A549 (cell line): ENCODE measurements at regions not wholly inside any gene's neighbourhood (a gene's known extent, or its start where the extent isn't known, plus 50 kb on each side); places are given as distances from the start of the nearest gene placed in this dataset.

Experiments used
- ATAC-seq, 2 experiments: fragments of 200-7000 bp in 1 of 2; fragments of >200 bp in 1 of 2; cut with Nextera tagmentation in 1 of 2; cut with Tn5 transposase in 1 of 2; 3 replicates each; pipeline versions ENCODE4 v1.8.0 to v1.9.1; 2018 to 2020; ENCODE audit warnings: mild to moderate bottlenecking in 1 of 2, moderate library complexity in 1 of 2
- CTCF ChIA-PET: fragments of 300-600 bp; sonication (Branson Sonifier 250); formaldehyde crosslinking; extraction: SDS; loops from one replicate; lab custom pipeline; 2021; ENCODE audit warnings: antibody characterized with exemption, inconsistent platforms; lab: Yijun Ruan, JAX
- POLR2A ChIA-PET: fragments of 350-600 bp; formaldehyde crosslinking; extraction: SDS; loops from one replicate; lab custom pipeline; 2021; ENCODE audit warnings: antibody characterized with exemption, inconsistent platforms; lab: Yijun Ruan, JAX
- DNase-seq, 2 experiments: peaks; one replicate each; pipeline versions ENCODE4 v3.0.0 to v3.0.0-alpha.2; 2011 to 2016; ENCODE audit warnings: low read depth in 1 of 2, low spot score in 1 of 2
- FAIRE-seq: peaks from 2 replicates; lab custom pipeline; 2011; peaks lifted over from hg19 to GRCh38; lab: Jason Lieb, UNC
- H3K27ac ChIP-seq, 2 experiments: fragments of >200 bp; sonication (Bioruptor Twin); formaldehyde crosslinking; 3 replicates each; pipeline ENCODE4 v1.5.1; 2016 to 2017
- H3K4me1 ChIP-seq: fragments of >200 bp; sonication (Bioruptor Twin); formaldehyde crosslinking; 3 replicates; pipeline ENCODE4 v1.6.1; 2016
- H3K4me2 ChIP-seq: fragments of >200 bp; sonication (Bioruptor Twin); formaldehyde crosslinking; 3 replicates; pipeline ENCODE4 v1.6.1; 2016
- H3K4me3 ChIP-seq: fragments of >200 bp; sonication (Bioruptor Twin); formaldehyde crosslinking; 3 replicates; pipeline ENCODE4 v1.5.1; 2016
- H3K9me3 ChIP-seq: fragments of >200 bp; sonication (Bioruptor Twin); formaldehyde crosslinking; 3 replicates; pipeline ENCODE4 v1.6.1; 2016
- BCL3 ChIP-seq: fragments of >200 bp; sonication (Bioruptor Twin); formaldehyde crosslinking; IDR thresholded peaks from 3 replicates; pipeline ENCODE4 v1.6.1; 2016
- BHLHE40 ChIP-seq: IDR thresholded peaks from 2 replicates; pipeline ENCODE4 v1.6.1; 2012; ENCODE audit warnings: low read depth, low read length, inconsistent platforms
- CBX8 ChIP-seq: fragments of 200-600 bp; sonication (generic); IDR thresholded peaks from 2 replicates; pipeline ENCODE4 v1.6.1; 2016
- CHD2 ChIP-seq: fragments of 150-350 bp; IDR thresholded peaks from 2 replicates; pipeline ENCODE4 v1.6.1; 2014; ENCODE audit warnings: low read length; ENCODE audit not compliant: partially characterized antibody
- CHD4 ChIP-seq: fragments of 200-600 bp; sonication (generic); IDR thresholded peaks from 2 replicates; pipeline ENCODE4 v1.6.1; 2016; ENCODE audit warnings: antibody characterized with exemption, mild to moderate bottlenecking, borderline replicate concordance
- EHF ChIP-seq: fragments of 250-450 bp; sonication (Bioruptor Pico); IDR thresholded peaks from 2 replicates; pipeline ENCODE4 v1.5.0; 2020; ENCODE audit warnings: mild to moderate bottlenecking
- EHMT2 ChIP-seq: fragments of 200-600 bp; sonication (generic); IDR thresholded peaks from 2 replicates; pipeline ENCODE4 v1.6.1; 2016; ENCODE audit warnings: antibody characterized with exemption, low read depth, mild to moderate bottlenecking, moderate library complexity
- FOXS1 ChIP-seq: fragments of 250-450 bp; sonication (Bioruptor Pico); IDR thresholded peaks from 2 replicates; pipeline ENCODE4 v1.5.0; 2020; ENCODE audit warnings: mild to moderate bottlenecking, moderate library complexity
- HDAC2 ChIP-seq: fragments of 200-600 bp; sonication (generic); IDR thresholded peaks from 2 replicates; pipeline ENCODE4 v1.6.1; 2016
- HOXB13 ChIP-seq: fragments of 250-450 bp; sonication (Bioruptor Pico); IDR thresholded peaks from 2 replicates; pipeline ENCODE4 v1.5.0; 2020; ENCODE audit warnings: low read depth, mild to moderate bottlenecking, moderate library complexity
- JUNB ChIP-seq: fragments of >200 bp; sonication (Bioruptor Twin); formaldehyde crosslinking; IDR thresholded peaks from 2 replicates; pipeline ENCODE4 v1.6.1; 2016
- MAFK ChIP-seq: fragments of 450-650 bp; IDR thresholded peaks from 2 replicates; pipeline ENCODE4 v1.6.1; 2014; ENCODE audit not compliant: partially characterized antibody
- NFE2L2 ChIP-seq: fragments of 150-350 bp; conservative IDR thresholded peaks from 2 replicates; pipeline ENCODE4 v1.6.1; 2014; ENCODE audit warnings: low read length
- POLR2AphosphoS2 ChIP-seq: conservative IDR thresholded peaks from 2 replicates; pipeline ENCODE4 v1.6.1; 2012; ENCODE audit warnings: low read length, improper control_type of control experiment, inconsistent platforms
- RAD21 ChIP-seq, 2 experiments: fragments of >200 bp in 1 of 2; sonication (Bioruptor Twin) in 1 of 2; formaldehyde crosslinking in 1 of 2; IDR thresholded peaks in 1 of 2; conservative IDR thresholded peaks in 1 of 2; 2 replicates in 1 of 2; 3 replicates in 1 of 2; pipeline ENCODE4 v1.6.1; 2012 to 2018; ENCODE audit warnings: inconsistent platforms in 1 of 2
- RARB ChIP-seq: fragments of 250-450 bp; sonication (Bioruptor Pico); IDR thresholded peaks from 2 replicates; pipeline ENCODE4 v1.8.0; 2021; ENCODE audit warnings: mild to moderate bottlenecking, moderate library complexity
- RCOR1 ChIP-seq: fragments of 150-350 bp; IDR thresholded peaks from 2 replicates; pipeline ENCODE4 v1.6.1; 2014; ENCODE audit warnings: antibody characterized with exemption, low read length, low read depth
- REST ChIP-seq: fragments of 200-600 bp; sonication (generic); IDR thresholded peaks from 2 replicates; pipeline ENCODE4 v1.6.1; 2016; ENCODE audit warnings: antibody characterized with exemption, mild to moderate bottlenecking, moderate library complexity
- RNF2 ChIP-seq: fragments of 200-600 bp; sonication (generic); IDR thresholded peaks from 2 replicates; pipeline ENCODE4 v1.6.1; 2016; ENCODE audit warnings: low read depth, mild to moderate bottlenecking, antibody characterized with exemption, moderate library complexity, borderline replicate concordance
- SREBF2 ChIP-seq: fragments of 450-650 bp; IDR thresholded peaks from 2 replicates; pipeline ENCODE4 v1.6.1; 2014; ENCODE audit warnings: mild to moderate bottlenecking, moderate library complexity
- ZFP36 ChIP-seq: fragments of 450-650 bp; IDR thresholded peaks from 2 replicates; pipeline ENCODE4 v1.6.1; 2014; ENCODE audit warnings: borderline replicate concordance; ENCODE audit not compliant: partially characterized antibody
- ZNF302 ChIP-seq: fragments of 250-450 bp; sonication (Bioruptor Pico); IDR thresholded peaks from 2 replicates; pipeline ENCODE4 v1.9.0; 2021; ENCODE audit warnings: inconsistent platforms, mild to moderate bottlenecking, moderate library complexity
- WGBS: methylation state at CpG from one replicate; pipeline ENCODE4 v1.1.6; 2017; ENCODE audit errors: missing lambda C conversion rate; 5-methylcytosine and 5-hydroxymethylcytosine counted together

- no peak for ATAC-seq
- no peak for FAIRE-seq
- ChIA-PET POLR2A (no interaction called here), CTCF (no interaction called here)
- no peaks in the 10 kb centered on the region for H3K4me1 ChIP-seq
- TF ChIP-seq ZNF302 = no peak
- TF ChIP-seq SREBF2 = no peak
- TF ChIP-seq EHMT2 = no peak
- TF ChIP-seq NFE2L2 = no peak
- TF ChIP-seq POLR2AphosphoS2 = no peak
- H3K27ac ChIP-seq = no peak overlapping the region
- H3K4me2 ChIP-seq = no peak overlapping the region
- WGBS = 26% methylated on average over 4 of the region's 4 CpGs
- DNase-seq = no peak
- H3K4me3 ChIP-seq = no peak overlapping the region
- peaks cover 12% of the 10 kb centered on the region; the same call in 2 of the 3 replicates for H3K9me3 ChIP-seq
Measured at GRCh38 chr16:80913397-80913796, 93.3 kb downstream of the CMC2 start.

DNA sequence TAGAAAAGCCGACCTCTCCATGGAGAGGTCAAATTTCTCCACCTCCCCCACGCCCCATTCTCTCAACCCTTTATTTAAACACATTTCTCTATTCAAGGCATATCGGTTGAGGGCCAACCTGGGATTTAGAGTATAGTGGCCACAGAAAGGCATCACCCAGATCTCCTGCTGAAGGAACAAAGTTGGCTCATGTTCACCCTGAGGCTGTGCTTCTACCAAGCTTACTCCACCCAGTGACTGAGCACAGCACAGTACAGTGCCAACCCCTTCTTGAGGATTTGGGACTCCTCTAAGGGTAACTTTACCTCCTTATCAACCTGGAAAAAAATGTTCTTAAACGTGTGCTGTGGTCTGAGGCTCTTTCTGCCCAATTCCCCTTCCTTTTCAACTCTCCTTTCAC lies 94.0 kb downstream of the CMC2 start:
- FAIRE-seq = no peak
- Histone ChIP-seq H3K27ac (no peak overlapping the region), H3K4me3 (no peak overlapping the region), H3K9me3 (peaks cover 12% of the 10 kb centered on the region; the same call in 2 of the 3 replicates), H3K4me2 (no peak overlapping the region), H3K4me1 (no peaks in the 10 kb centered on the region)
- no peak for DNase-seq
- TF ChIP-seq BHLHE40 (no peak), CBX8 (no peak), RCOR1 (no peak), HOXB13 (CRISPR knock-in tag) (no peak), CHD4 (no peak), JUNB (no peak), FOXS1 (CRISPR knock-in tag) (no peak), RAD21 (conservative IDR thresholded peaks at IDR 0.05 in 1 of 2, IDR thresholded peaks at IDR 0.05 in 1 of 2) (no peak), HDAC2 (no peak)
- ChIA-PET CTCF (no interaction called here), POLR2A (no interaction called here)
- WGBS = 14% methylated on average over 4 of the region's 4 CpGs
- no peak for ATAC-seq

- DNase-seq = no peak
- peaks cover 12% of the 10 kb centered on the region; the same call in 2 of the 3 replicates for H3K9me3 ChIP-seq
- H3K27ac ChIP-seq = no peak overlapping the region
- WGBS = 34% methylated on average over 2 of the region's 2 CpGs
- no peak overlapping the region for H3K4me2 ChIP-seq
- ATAC-seq = no peak
- H3K4me3 ChIP-seq = no peak overlapping the region
- CTCF ChIA-PET = no interaction called here
- H3K4me1 ChIP-seq = no peaks in the 10 kb centered on the region
- FAIRE-seq = no peak
- TF ChIP-seq MAFK (no peak), EHF (CRISPR knock-in tag) (no peak), CHD2 (no peak), BHLHE40 (no peak), ZFP36 (no peak), NFE2L2 (no peak), RARB (CRISPR knock-in tag) (no peak), RCOR1 (no peak), EHMT2 (no peak), ZNF302 (no peak), BCL3 (no peak)
- POLR2A ChIA-PET = no interaction called here
Measured at GRCh38 chr16:80910434-80910833, 96.3 kb downstream of the CMC2 start.

DNA sequence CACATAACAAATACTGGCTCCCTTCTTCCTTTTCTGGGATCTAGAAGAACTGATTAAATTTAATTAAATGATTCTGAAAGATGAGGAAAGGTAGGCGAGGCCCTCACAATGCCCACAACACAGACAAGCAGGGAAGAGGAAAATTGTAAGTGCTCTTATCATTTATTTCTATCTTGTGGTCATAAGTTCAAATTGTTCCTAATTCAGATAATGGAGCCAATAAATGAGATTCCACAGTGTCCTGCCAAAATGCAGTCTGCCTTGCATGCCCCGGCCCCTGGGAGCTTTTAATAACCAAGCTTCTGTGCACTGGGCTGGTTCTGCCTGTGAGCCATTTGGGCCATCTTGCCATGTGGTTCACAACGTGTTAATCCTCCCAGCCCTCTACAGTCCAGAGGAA lies 97.0 kb downstream of the CMC2 start:
- Histone ChIP-seq H3K9me3 (peaks cover 12% of the 10 kb centered on the region; the same call in 2 of the 3 replicates), H3K4me1 (no peaks in the 10 kb centered on the region), H3K4me2 (no peak overlapping the region), H3K4me3 (no peak overlapping the region), H3K27ac (no peak overlapping the region)
- DNase-seq (no peak), FAIRE-seq (no peak), ATAC-seq (peak in 1 of 2 experiments; percentile 42; a peak in 1 of 6 replicates)
- TF ChIP-seq REST (no peak), EHF (CRISPR knock-in tag) (no peak), RNF2 (no peak)
- ChIA-PET POLR2A (no interaction called here), CTCF (no interaction called here)
- WGBS = 28% methylated on average over 3 of the region's 3 CpGs
